ENCODE measurements at regions not wholly inside any gene's neighbourhood (a gene's known extent, or its start where the extent isn't known, plus 50 kb on each side); places are given as distances from the start of the nearest gene placed in this dataset.

DNA sequence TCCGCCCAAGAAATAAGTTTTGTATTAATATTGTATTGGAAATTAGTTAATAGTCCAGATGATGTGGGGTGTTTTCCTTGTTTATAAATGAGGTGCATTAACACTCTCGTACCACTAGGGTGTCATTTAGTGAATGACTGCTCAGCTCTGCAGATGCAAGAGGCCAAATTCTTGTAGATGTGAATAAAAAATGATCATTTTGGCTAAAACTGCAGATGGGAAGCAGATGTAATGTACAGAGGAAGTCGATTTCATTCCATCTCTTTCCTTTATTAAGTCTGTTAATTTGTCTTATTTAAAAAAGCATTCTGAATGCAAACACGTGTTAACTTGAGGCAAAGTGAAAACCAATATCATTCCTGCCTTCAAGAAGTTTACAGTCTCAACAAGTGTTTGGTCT is 108.1 kb downstream of the DHX15 start:
- Mint-ChIP-seq H3K4me1 (peaks cover 17% of the 10 kb centered on the region), H3K4me3 (no peak overlapping the region), H3K27me3 (peaks cover 64% of the 10 kb centered on the region), H3K9me3 (no peaks in the 10 kb centered on the region), H3K27ac (no peak overlapping the region), H3K36me3 (ENCODE audit: low read depth) (no peaks in the 10 kb centered on the region)
- POLR2A ChIA-PET = no interaction called here
- CTCF ChIA-PET = no interaction called here
- DNase-seq = no peak

DNA sequence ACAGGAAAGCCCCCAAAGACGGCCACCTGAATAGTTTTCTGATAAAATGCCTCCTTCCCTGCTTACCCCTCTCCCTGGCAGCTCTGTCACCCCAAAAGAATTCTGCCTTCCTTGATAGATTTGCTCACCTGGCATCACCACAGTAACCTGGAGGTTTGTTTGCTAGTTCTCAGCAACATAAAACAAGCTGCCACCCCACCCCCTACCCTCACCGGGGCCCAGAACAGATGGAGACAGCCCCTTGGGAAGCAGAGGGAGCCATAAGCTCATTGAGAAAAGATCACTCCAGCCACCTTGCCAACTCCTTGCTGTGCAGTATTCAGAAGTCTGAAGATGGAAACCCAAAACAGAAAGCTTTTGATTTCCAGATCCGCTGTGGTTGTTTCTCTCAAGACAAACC is 108.6 kb downstream of the DHX15 start:
- no peak for DNase-seq
- ChIA-PET CTCF (no interaction called here), POLR2A (no interaction called here)
- H3K4me3 Mint-ChIP-seq = no peak overlapping the region
- H3K27ac Mint-ChIP-seq = no peak overlapping the region
- no peaks in the 10 kb centered on the region for H3K36me3 Mint-ChIP-seq (ENCODE audit: low read depth)
- no peaks in the 10 kb centered on the region for H3K9me3 Mint-ChIP-seq
- H3K27me3 Mint-ChIP-seq = peaks cover 67% of the 10 kb centered on the region
- peaks cover 20% of the 10 kb centered on the region for H3K4me1 Mint-ChIP-seq

DNA sequence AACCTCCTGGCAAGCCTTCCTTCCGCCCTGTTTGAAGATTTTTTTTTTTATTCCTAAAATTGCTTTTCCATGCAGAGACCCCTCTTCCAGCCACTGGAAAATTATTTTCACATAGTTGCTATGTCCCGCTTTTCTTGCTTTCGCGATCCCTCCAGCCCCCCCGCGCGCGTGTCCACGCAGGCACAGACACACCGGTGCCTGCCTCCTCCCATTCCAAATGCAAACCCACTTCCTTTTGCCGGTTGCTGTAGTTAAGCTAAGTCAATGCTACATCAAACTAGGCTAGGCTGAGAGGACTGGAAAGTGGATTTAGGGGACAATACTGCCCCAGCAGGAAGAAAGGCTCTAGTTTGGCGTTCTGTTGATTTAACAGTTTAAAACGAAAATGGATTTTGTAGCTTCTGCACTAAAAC is 111.0 kb downstream of the DHX15 start:
- H3K9me3 Mint-ChIP-seq = no peaks in the 10 kb centered on the region
- POLR2A ChIA-PET = interaction anchor here (0.6 kb wide), 1 partner anchor 107 kb away, joined by 6 read pairs; no protein-coding TSS in a partner anchor
- no peak for DNase-seq

GRCh38 chr4:24472514-24473308 is 111.6 kb downstream of the DHX15 start:
- peaks cover 40% of the 10 kb centered on the region for H3K4me1 Mint-ChIP-seq
- peak overlapping the region; percentile 81 for H3K4me3 Mint-ChIP-seq
- peaks cover 80% of the 10 kb centered on the region for H3K27me3 Mint-ChIP-seq
- ChIA-PET POLR2A (no interaction called here), CTCF (interaction anchor here (0.9 kb wide), 1 partner anchor 20 kb away, joined by 3 read pairs; no protein-coding TSS in a partner anchor)
- DNase-seq = peak; percentile 58
- H3K27ac Mint-ChIP-seq = peak overlapping the region; percentile 79
- no peaks in the 10 kb centered on the region for H3K36me3 Mint-ChIP-seq (ENCODE audit: low read depth)
- no peaks in the 10 kb centered on the region for H3K9me3 Mint-ChIP-seq

More for the DNA sequence above, 111.0 kb downstream of the DHX15 start:
- peaks cover 40% of the 10 kb centered on the region for H3K4me1 Mint-ChIP-seq
- no peaks in the 10 kb centered on the region for H3K36me3 Mint-ChIP-seq (ENCODE audit: low read depth)
- H3K4me3 Mint-ChIP-seq = peak overlapping the region; percentile 81
- CTCF ChIA-PET = interaction anchor here (0.6 to 0.9 kb wide), 2 partner anchors 20 to 1118 kb away, joined by 3 to 4 read pairs; no protein-coding TSS in a partner anchor
- peaks cover 80% of the 10 kb centered on the region for H3K27me3 Mint-ChIP-seq
- peak overlapping the region; percentile 72 for H3K27ac Mint-ChIP-seq

GRCh38 chr4:24472161-24472510 is 112.2 kb downstream of the DHX15 start:
- Mint-ChIP-seq H3K27ac (no peak overlapping the region), H3K27me3 (peaks cover 81% of the 10 kb centered on the region), H3K4me1 (peaks cover 40% of the 10 kb centered on the region), H3K36me3 (ENCODE audit: low read depth) (no peaks in the 10 kb centered on the region), H3K4me3 (peak overlapping the region; percentile 81), H3K9me3 (no peaks in the 10 kb centered on the region)
- no peak for DNase-seq
- POLR2A ChIA-PET = no interaction called here
- CTCF ChIA-PET = no interaction called here

GRCh38 chr4:24471486-24472160 is 112.7 kb downstream of the DHX15 start:
- CTCF ChIA-PET = interaction anchor here (1.6 kb wide), 1 partner anchor 509 kb away, joined by 4 read pairs; no protein-coding TSS in a partner anchor
- DNase-seq = no peak

DNA sequence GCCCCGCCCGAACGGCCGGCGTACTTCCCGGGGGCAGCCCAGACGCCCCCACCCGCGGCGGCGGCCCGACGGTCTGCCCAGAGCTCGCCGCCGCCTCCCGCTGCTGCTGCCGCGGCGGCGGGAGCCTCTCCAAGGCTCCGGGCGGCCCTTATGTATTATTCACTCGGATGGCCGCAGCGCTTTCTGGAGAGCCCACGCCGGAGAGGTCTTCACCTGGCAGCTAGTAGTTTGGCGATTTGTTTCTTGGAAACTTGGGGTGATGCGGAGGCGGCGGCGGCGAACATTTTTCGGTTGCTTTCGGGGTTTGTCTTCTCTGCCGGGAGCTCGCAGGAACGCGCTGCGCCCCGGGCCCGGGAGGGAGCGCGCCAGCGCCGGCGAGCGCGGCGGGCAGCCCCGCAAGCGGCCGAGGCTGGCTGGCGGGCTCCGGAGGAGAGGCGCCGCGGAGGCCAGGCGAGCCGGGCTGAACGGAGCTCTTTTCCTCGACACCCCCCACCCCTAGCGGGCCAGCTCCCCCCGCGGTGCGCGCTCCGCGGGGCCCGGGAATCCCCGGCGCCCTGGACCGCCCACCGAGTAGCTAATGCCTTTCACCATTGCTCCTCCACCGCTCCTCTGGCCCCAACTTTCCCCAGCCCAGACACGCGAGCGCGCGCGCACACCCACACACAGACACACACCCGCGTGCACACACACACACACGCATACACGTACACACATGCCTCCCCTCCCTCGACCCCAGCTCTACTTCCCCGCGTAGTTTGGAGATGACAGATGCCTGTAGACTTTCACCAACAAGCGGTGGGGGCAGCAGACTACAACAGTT is 113.5 kb downstream of the DHX15 start:
- Mint-ChIP-seq H3K4me3 (peak overlapping the region; percentile 72), H3K9me3 (no peaks in the 10 kb centered on the region), H3K4me1 (peaks cover 40% of the 10 kb centered on the region), H3K27ac (no peak overlapping the region), H3K27me3 (peaks cover 80% of the 10 kb centered on the region), H3K36me3 (ENCODE audit: low read depth) (no peaks in the 10 kb centered on the region)
- no peak for DNase-seq
- ChIA-PET POLR2A (interaction anchor here (0.6 kb wide), 1 partner anchor 222 kb away, joined by 3 read pairs; no protein-coding TSS in a partner anchor), CTCF (interaction anchor here (1.6 kb wide), 1 partner anchor 509 kb away, joined by 4 read pairs; no protein-coding TSS in a partner anchor)

More at GRCh38 chr4:24471486-24472160, 112.7 kb downstream of the DHX15 start:
- H3K4me1 Mint-ChIP-seq = peaks cover 40% of the 10 kb centered on the region
- POLR2A ChIA-PET = no interaction called here
- H3K27ac Mint-ChIP-seq = no peak overlapping the region
- no peaks in the 10 kb centered on the region for H3K9me3 Mint-ChIP-seq
- H3K4me3 Mint-ChIP-seq = peak overlapping the region; percentile 81
- no peaks in the 10 kb centered on the region for H3K36me3 Mint-ChIP-seq (ENCODE audit: low read depth)
- H3K27me3 Mint-ChIP-seq = peaks cover 82% of the 10 kb centered on the region

DNA sequence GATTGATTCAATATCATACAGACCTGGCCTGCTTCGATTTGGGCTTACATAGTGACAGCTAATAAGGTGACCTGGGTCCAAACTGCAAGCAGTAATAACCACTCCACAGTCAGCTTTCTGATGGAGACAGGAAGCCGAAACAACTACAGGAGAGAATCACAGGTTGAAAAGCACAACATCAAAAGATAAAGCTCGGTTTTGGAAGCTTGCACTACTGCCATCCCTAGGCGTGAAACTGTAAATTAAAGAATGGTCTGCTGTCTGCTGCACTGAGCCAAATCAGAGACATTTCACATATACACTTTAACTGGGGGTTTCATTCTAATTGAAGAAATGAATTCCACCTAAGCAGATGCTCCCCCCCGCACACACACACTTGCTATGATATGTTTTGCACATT is 116.3 kb downstream of the DHX15 start:
- peaks cover 74% of the 10 kb centered on the region for H3K27me3 Mint-ChIP-seq
- POLR2A ChIA-PET = no interaction called here
- H3K4me3 Mint-ChIP-seq = no peak overlapping the region
- H3K4me1 Mint-ChIP-seq = peaks cover 34% of the 10 kb centered on the region
- H3K36me3 Mint-ChIP-seq (ENCODE audit: low read depth) = no peaks in the 10 kb centered on the region
- no peaks in the 10 kb centered on the region for H3K9me3 Mint-ChIP-seq
- no peak for DNase-seq
- H3K27ac Mint-ChIP-seq = no peak overlapping the region
- CTCF ChIA-PET = no interaction called here

DNA sequence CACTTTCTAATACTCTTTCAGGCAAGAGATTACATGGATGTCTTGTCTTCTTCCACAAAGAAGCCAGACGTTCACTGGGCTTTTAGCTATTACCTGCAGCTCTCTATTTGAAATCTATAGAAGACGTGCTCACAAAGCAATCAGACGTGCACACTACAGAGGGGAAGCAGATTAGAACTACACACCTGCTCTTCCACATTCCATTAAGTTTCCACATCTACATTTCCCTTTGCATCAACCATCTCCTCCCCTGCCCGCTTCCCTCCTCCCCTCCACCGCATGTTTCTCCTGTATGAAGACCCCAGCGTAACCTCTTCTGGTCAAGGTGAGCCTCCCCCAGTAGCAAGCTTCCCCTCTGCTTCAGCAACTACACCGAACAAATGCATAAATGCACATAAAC is 119.8 kb downstream of the DHX15 start:
- ChIA-PET CTCF (no interaction called here), POLR2A (no interaction called here)
- Mint-ChIP-seq H3K4me1 (peaks cover 13% of the 10 kb centered on the region), H3K36me3 (ENCODE audit: low read depth) (no peaks in the 10 kb centered on the region), H3K9me3 (no peaks in the 10 kb centered on the region), H3K27ac (no peak overlapping the region), H3K4me3 (no peak overlapping the region), H3K27me3 (peaks cover 65% of the 10 kb centered on the region)
- DNase-seq = no peak

DNA sequence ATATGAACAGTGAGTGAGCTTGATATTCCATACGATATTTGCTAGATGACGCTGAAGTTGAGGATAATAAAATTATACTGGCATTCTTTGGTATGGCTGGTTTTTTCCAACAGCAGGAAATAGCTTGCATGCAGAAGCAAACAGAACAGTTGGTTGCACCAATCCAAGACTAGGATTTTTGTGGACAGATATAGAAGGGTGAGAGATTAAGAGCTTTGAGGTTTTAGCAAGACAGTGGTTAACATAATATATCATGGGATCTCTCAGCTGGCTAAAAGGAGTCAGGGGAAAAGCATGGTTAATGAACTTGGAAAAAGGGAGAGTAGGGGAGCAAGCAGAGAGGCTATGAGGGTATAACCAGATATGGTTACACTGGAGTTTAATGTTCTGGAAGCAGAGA is 127.9 kb downstream of the DHX15 start:
- POLR2A ChIA-PET = no interaction called here
- CTCF ChIA-PET = no interaction called here
- no peaks in the 10 kb centered on the region for H3K9me3 Mint-ChIP-seq
- H3K4me3 Mint-ChIP-seq = no peak overlapping the region
- H3K27me3 Mint-ChIP-seq = peaks cover 6% of the 10 kb centered on the region
- DNase-seq = no peak
- H3K27ac Mint-ChIP-seq = no peak overlapping the region
- no peaks in the 10 kb centered on the region for H3K36me3 Mint-ChIP-seq (ENCODE audit: low read depth)
- no peaks in the 10 kb centered on the region for H3K4me1 Mint-ChIP-seq

DNA sequence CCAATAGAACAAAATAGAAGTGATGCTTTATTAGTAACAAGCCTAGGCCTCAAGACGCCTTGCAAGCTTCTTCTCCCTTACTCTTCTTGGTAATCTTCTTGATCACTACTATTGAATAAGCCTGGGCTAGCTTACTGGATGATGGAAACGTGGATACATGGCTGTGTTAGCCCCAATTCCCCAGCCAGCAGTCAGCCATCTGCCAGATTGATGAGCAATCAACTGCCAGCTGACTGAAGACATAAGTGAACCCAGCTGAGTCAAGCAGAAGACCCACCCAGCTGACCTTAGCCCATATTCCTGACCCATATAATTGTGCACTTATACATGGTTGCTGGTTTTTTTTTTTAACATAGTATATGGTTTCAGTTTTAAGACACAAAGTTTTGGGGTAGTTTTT is 130.4 kb downstream of the DHX15 start:
- Mint-ChIP-seq H3K36me3 (ENCODE audit: low read depth) (no peaks in the 10 kb centered on the region), H3K9me3 (no peaks in the 10 kb centered on the region), H3K4me3 (no peak overlapping the region), H3K27ac (no peak overlapping the region), H3K27me3 (no peaks in the 10 kb centered on the region), H3K4me1 (no peaks in the 10 kb centered on the region)
- no peak for DNase-seq
- POLR2A ChIA-PET = no interaction called here
- CTCF ChIA-PET = interaction anchor here (0.5 kb wide), 1 partner anchor 55 kb away, joined by 3 read pairs; no protein-coding TSS in a partner anchor

- Mint-ChIP-seq H3K4me3 (no peak overlapping the region), H3K27me3 (no peaks in the 10 kb centered on the region), H3K4me1 (no peaks in the 10 kb centered on the region), H3K9me3 (no peaks in the 10 kb centered on the region), H3K36me3 (ENCODE audit: low read depth) (no peaks in the 10 kb centered on the region), H3K27ac (no peak overlapping the region)
- CTCF ChIA-PET = no interaction called here
- POLR2A ChIA-PET = no interaction called here
- DNase-seq = no peak
These were observed 132.5 kb downstream of the DHX15 start for GRCh38 chr4:24451870-24452269.

DNA sequence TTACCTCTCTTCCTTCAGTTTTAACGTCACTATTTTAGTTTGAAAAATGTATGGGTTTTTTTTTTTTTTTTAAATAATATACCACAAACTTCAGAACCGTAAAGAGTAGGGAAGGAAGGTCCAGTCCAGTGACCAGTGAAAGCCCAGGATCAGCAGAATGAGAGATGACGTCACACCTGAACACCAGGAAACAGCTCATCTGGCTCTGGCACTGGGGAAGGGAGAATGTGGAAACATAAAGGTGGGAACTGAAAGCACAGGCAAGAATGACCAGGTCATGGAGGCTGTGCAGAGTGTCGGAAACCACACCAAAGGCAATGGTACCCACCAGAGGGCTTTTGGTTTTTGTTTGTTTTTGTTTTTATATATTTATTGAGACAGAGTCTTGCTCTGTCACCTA is 141.2 kb downstream of the DHX15 start:
- H3K27ac Mint-ChIP-seq = no peak overlapping the region
- no peak for DNase-seq
- H3K9me3 Mint-ChIP-seq = no peaks in the 10 kb centered on the region
- H3K27me3 Mint-ChIP-seq = peaks cover 8% of the 10 kb centered on the region
- no peaks in the 10 kb centered on the region for H3K4me1 Mint-ChIP-seq
- H3K36me3 Mint-ChIP-seq (ENCODE audit: low read depth) = no peaks in the 10 kb centered on the region
- ChIA-PET POLR2A (no interaction called here), CTCF (interaction anchor here (0.6 kb wide), 1 partner anchor 270 kb away, joined by 3 read pairs; no protein-coding TSS in a partner anchor)
- H3K4me3 Mint-ChIP-seq = no peak overlapping the region

Data from activated CD4-positive, alpha-beta T cell treated with anti-CD3 and anti-CD28 coated beads, Interleukin-2, amount 10 ng/mL, durations not matched to agents 7 days and 5 days (primary cell).